ENCODE measurements at regions not wholly inside any gene's neighbourhood (a gene's known extent, or its start where the extent isn't known, plus 50 kb on each side); places are given as distances from the start of the nearest gene placed in this dataset.
A peak's percentile ranks its signal among the peaks of the same experiment; 100 is the strongest.

DNA sequence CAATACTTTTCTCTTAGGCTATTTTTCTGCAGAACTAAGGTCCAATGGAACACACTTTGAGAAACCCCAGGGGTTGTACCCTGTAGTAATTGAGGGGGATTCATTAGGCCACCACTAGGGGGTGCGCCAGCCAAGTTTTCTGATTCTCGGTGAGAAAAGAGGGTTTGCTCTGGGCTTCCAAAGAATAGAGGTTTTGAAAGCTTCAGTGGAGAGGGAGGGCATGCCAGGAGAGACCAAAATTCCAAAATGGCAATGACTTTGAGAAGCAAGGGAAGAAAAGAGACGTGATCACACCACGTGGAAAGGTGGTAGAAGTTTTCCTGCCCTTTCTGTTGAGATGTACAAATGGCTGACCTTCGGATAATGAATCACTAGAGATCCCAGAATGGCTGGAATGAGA is 323.3 kb downstream of the RPS6KC1 start:
- 29 to 32% methylated on average over 5 of the region's 5 CpGs for WGBS, 2 donors
- no peak overlapping the region for H3K4me3 ChIP-seq (ENCODE audit: low read depth, poor library complexity, severe bottlenecking)
- peak in 1 of 2 donors; percentile 21 for DNase-seq (ENCODE audit: low spot score in 2 of 2)
- TF ChIP-seq POLR2A (IDR thresholded peaks at IDR 0.05) = no peak
- TF ChIP-seq, protein P1, sequence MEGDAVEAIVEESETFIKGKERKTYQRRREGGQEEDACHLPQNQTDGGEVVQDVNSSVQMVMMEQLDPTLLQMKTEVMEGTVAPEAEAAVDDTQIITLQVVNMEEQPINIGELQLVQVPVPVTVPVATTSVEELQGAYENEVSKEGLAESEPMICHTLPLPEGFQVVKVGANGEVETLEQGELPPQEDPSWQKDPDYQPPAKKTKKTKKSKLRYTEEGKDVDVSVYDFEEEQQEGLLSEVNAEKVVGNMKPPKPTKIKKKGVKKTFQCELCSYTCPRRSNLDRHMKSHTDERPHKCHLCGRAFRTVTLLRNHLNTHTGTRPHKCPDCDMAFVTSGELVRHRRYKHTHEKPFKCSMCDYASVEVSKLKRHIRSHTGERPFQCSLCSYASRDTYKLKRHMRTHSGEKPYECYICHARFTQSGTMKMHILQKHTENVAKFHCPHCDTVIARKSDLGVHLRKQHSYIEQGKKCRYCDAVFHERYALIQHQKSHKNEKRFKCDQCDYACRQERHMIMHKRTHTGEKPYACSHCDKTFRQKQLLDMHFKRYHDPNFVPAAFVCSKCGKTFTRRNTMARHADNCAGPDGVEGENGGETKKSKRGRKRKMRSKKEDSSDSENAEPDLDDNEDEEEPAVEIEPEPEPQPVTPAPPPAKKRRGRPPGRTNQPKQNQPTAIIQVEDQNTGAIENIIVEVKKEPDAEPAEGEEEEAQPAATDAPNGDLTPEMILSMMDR (IDR thresholded peaks at IDR 0.05) = no peak
- intact Hi-C loops (cut with DNase I; ENCODE audit: low total_unique reads) = no loop called here

- H3K4me3 ChIP-seq (ENCODE audit: low read depth, poor library complexity, severe bottlenecking) = no peak overlapping the region
- WGBS, 2 donors = 94 to 96% methylated on average over 4 of the region's 4 CpGs
- intact Hi-C loops (cut with DNase I; ENCODE audit: low total_unique reads) = no loop called here
- no peak for DNase-seq (ENCODE audit: low spot score in 2 of 2)
- no peak for TF ChIP-seq POLR2A (IDR thresholded peaks at IDR 0.05)
- TF ChIP-seq, protein P1 (IDR thresholded peaks at IDR 0.05) = no peak
These were observed 324.0 kb downstream of the RPS6KC1 start for GRCh38 chr1:213375002-213375401.

DNA sequence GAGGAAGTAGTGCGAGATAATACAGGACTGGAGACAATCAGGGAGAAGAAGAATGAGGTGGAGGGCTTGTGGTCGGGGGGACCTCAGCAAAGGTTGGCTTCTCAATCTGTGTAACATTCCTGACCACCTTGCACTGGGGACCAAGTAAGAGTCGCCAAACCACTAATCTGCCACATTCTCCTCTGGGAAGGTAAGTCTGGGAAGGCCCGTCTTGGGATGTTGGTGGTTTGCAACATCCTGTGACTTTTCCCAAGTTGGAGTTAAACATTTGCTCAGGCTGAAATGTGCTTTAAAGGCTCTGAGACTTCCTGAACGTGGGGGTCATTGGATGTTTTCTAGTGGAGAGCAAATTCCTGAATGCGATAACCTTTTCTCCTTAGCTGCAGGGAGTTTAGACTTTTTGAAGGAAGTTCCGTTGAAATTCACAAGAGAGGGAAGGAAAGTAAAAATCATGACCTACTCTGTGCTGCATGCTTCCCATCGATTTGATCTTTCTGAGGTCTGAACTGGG is 325.9 kb downstream of the RPS6KC1 start:
- intact Hi-C loops (cut with DNase I; ENCODE audit: low total_unique reads) = no loop called here
- no peak overlapping the region for H3K4me3 ChIP-seq (ENCODE audit: low read depth, poor library complexity, severe bottlenecking)
- no peak for TF ChIP-seq POLR2A (IDR thresholded peaks at IDR 0.05)
- TF ChIP-seq, protein P1 (IDR thresholded peaks at IDR 0.05) = no peak
- WGBS, 2 donors = 69 to 71% methylated on average over 8 of the region's 8 CpGs
- DNase-seq (ENCODE audit: low spot score in 2 of 2) = no peak

DNA sequence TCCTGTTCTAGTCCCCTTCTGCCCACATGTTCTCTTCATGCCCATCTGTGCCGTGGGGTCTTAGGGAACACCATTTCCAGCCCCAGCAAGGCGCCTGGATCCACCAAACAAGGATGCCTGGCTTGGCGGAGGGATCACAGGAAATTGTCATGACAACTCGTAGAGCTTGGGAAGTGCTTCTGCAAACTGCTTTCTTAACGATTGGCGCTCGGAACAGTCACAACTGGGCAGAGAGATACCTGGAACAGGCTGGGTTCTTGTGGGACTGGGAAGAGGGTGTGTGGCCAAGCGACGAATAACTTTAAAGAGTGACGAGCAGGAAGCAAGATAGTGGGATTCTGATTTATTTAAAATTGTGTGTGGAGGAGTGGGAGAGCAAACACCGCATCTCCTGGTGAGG is 329.8 kb downstream of the RPS6KC1 start:
- H3K4me3 ChIP-seq (ENCODE audit: low read depth, poor library complexity, severe bottlenecking) = no peak overlapping the region
- TF ChIP-seq, protein P1 (IDR thresholded peaks at IDR 0.05) = no peak
- no peak for TF ChIP-seq POLR2A (IDR thresholded peaks at IDR 0.05)
- DNase-seq (ENCODE audit: low spot score in 2 of 2) = no peak
- WGBS, 2 donors = 84 to 88% methylated on average over 11 of the region's 11 CpGs
- intact Hi-C loops (cut with DNase I; ENCODE audit: low total_unique reads) = no loop called here

- 21 to 35% methylated on average over 16 to 17 of the region's 17 CpGs for WGBS, 2 donors
- no peak for TF ChIP-seq POLR2A (IDR thresholded peaks at IDR 0.05)
- TF ChIP-seq, protein P1 (IDR thresholded peaks at IDR 0.05) = no peak
- intact Hi-C loops (cut with DNase I; ENCODE audit: low total_unique reads) = no loop called here
- H3K4me3 ChIP-seq (ENCODE audit: low read depth, poor library complexity, severe bottlenecking) = no peak overlapping the region
- no peak for DNase-seq (ENCODE audit: low spot score in 2 of 2)
These were observed 330.6 kb downstream of the RPS6KC1 start for GRCh38 chr1:213381572-213382084.

DNA sequence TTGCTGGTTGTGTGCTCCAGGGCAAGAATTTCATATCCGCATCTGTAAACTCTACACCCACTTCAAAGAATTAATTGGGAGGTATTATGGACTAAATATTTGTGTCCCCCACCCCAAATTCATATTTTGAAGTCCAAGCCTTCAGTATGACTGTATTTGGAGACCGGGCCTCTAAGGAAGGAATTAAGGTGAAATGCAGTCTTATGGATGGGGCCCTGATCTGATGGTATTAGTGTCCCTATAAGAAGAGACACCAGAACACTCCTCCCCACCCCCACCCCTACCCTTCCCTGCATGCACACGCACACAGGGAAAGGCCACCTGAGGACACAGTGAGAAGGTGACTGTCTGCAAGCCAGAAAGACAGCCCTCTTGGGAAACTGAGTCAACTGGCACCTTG is 332.4 kb downstream of the RPS6KC1 start:
- intact Hi-C loops (cut with DNase I; ENCODE audit: low total_unique reads) = no loop called here
- TF ChIP-seq POLR2A (IDR thresholded peaks at IDR 0.05) = no peak
- TF ChIP-seq, protein P1 (IDR thresholded peaks at IDR 0.05) = no peak
- no peak for DNase-seq (ENCODE audit: low spot score in 2 of 2)
- 96 to 97% methylated on average over 3 of the region's 3 CpGs for WGBS, 2 donors
- no peak overlapping the region for H3K4me3 ChIP-seq (ENCODE audit: low read depth, poor library complexity, severe bottlenecking)

All from lower leg skin (tissue), 4 donors.